Endodermal cell (in vitro differentiated cells): ENCODE measurements at regions not wholly inside any gene's neighbourhood (a gene's known extent, or its start where the extent isn't known, plus 50 kb on each side); places are given as distances from the start of the nearest gene placed in this dataset.

Source experiments
- DNase-seq: peaks from one replicate; pipeline ENCODE4 v3.0.0-alpha.2; 2017
- H3K27ac ChIP-seq: 2 replicates; pipeline ENCODE4 v1.5.1; 2013; ENCODE audit warnings: mild to moderate bottlenecking, low read depth, low read length, moderate library complexity
- H3K27me3 ChIP-seq: 2 replicates; pipeline ENCODE4 v1.6.1; 2013; ENCODE audit warnings: mild to moderate bottlenecking, low read length, moderate library complexity; ENCODE audit not compliant: insufficient read depth, control insufficient read depth, poor library complexity, severe bottlenecking
- H3K36me3 ChIP-seq: 2 replicates; pipeline ENCODE4 v1.7.0; 2013; ENCODE audit warnings: mild to moderate bottlenecking, low read length, moderate library complexity; ENCODE audit not compliant: control insufficient read depth, insufficient read depth
- H3K4me1 ChIP-seq: one replicate; pipeline ENCODE4 v1.7.0; 2013; ENCODE audit warnings: low read length; ENCODE audit not compliant: control insufficient read depth, insufficient read depth
- H3K4me3 ChIP-seq: 2 replicates; pipeline ENCODE4 v1.5.1; 2013; ENCODE audit warnings: mild to moderate bottlenecking, low read length, moderate library complexity
- H3K9ac ChIP-seq: 2 replicates; pipeline ENCODE4 v1.6.1; 2013; ENCODE audit warnings: mild to moderate bottlenecking, low read length, moderate library complexity; ENCODE audit not compliant: poor library complexity, severe bottlenecking; ENCODE audit errors: extremely low read depth
- H3K9me3 ChIP-seq: 2 replicates; pipeline ENCODE4 v1.6.1; 2013; ENCODE audit warnings: mild to moderate bottlenecking, low read length, moderate library complexity; ENCODE audit not compliant: control insufficient read depth
- H3K27ac Mint-ChIP-seq: 2 replicates; pipeline ENCODE4 v1.8.0; 2020; ENCODE audit warnings: mixed read lengths
- H3K27me3 Mint-ChIP-seq: 2 replicates; pipeline ENCODE4 v1.8.0; 2021; ENCODE audit warnings: mild to moderate bottlenecking, mixed read lengths; ENCODE audit not compliant: insufficient read depth
- H3K36me3 Mint-ChIP-seq: 2 replicates; pipeline ENCODE4 v1.8.0; 2020; ENCODE audit warnings: low read depth, mixed read lengths
- H3K4me1 Mint-ChIP-seq: 2 replicates; pipeline ENCODE4 v1.8.0; 2020; ENCODE audit warnings: mixed read lengths
- H3K4me3 Mint-ChIP-seq: 2 replicates; pipeline ENCODE4 v1.8.0; 2020; ENCODE audit warnings: mild to moderate bottlenecking, moderate library complexity, mixed read lengths
- H3K9me3 Mint-ChIP-seq: 2 replicates; pipeline ENCODE4 v1.8.0; 2020; ENCODE audit warnings: mild to moderate bottlenecking, mixed read lengths
- WGBS, 2 experiments: methylation state at CpG; one replicate each; pipeline versions ENCODE4 v1.1.5 to v1.1.7; 2013; ENCODE audit warnings: missing lambda C conversion rate in 2 of 2, mixed read lengths in 1 of 2; ENCODE audit not compliant: insufficient coverage in 1 of 2, insufficient read length in 1 of 2; 5-methylcytosine and 5-hydroxymethylcytosine counted together
- TF ChIP-seq, protein P1 (sequence below): fragments of 200-600 bp; sonication (generic); conservative IDR thresholded peaks from 2 replicates; pipeline ENCODE4 v1.5.0; 2021; ENCODE audit warnings: antibody characterized with exemption, mild to moderate bottlenecking

DNA sequence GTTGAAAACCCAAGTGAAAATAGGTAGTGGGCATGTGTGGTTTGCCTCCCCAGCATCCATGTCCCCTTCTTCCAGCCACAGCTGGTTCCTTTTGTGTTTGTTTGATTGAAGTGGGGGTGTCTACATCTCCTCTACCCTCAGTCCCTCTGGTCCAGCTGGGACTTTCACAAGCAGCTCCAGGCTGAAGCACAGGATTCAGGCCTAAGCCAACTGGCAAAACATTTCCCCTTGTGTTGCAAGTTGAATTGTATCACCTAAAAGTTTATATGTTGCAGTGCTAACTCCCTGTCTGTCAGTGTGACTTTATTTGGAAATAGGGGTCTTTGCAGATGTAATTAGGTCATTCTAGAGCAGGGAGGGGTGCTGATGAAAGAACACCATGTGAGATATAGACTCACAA is 205.9 kb upstream of the ASIC2 start:
- Histone ChIP-seq H3K36me3 (no peaks in the 10 kb centered on the region), H3K9ac (no peak overlapping the region), H3K27me3 (no peaks in the 10 kb centered on the region), H3K9me3 (no peaks in the 10 kb centered on the region), H3K4me1 (no peaks in the 10 kb centered on the region), H3K27ac (no peak overlapping the region), H3K4me3 (no peak overlapping the region)
- Mint-ChIP-seq H3K9me3 (no peaks in the 10 kb centered on the region), H3K4me3 (no peak overlapping the region), H3K36me3 (no peaks in the 10 kb centered on the region), H3K27me3 (peaks cover 3% of the 10 kb centered on the region), H3K4me1 (no peaks in the 10 kb centered on the region), H3K27ac (no peak overlapping the region)
- TF ChIP-seq, protein P1, sequence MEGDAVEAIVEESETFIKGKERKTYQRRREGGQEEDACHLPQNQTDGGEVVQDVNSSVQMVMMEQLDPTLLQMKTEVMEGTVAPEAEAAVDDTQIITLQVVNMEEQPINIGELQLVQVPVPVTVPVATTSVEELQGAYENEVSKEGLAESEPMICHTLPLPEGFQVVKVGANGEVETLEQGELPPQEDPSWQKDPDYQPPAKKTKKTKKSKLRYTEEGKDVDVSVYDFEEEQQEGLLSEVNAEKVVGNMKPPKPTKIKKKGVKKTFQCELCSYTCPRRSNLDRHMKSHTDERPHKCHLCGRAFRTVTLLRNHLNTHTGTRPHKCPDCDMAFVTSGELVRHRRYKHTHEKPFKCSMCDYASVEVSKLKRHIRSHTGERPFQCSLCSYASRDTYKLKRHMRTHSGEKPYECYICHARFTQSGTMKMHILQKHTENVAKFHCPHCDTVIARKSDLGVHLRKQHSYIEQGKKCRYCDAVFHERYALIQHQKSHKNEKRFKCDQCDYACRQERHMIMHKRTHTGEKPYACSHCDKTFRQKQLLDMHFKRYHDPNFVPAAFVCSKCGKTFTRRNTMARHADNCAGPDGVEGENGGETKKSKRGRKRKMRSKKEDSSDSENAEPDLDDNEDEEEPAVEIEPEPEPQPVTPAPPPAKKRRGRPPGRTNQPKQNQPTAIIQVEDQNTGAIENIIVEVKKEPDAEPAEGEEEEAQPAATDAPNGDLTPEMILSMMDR = no peak
- no peak for DNase-seq

DNA sequence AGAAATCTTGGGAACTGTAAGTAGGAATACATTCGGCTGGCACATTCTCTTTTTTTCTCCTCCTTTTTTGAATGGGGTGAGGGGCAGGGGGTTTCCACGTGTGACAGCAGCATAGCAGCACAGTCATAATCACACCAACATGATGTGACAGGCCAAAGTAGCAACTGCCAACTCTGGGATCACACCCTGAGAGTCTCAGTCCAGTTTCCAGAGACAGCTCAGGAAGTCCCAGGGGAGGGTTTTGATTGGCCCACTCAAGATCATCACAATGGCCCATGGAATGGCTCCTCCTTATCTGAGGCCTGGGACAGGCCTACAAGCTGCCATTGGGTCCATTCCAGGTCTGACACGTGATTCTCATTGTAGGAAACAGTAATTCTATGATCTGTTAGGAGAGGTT is 207.1 kb upstream of the ASIC2 start:
- H3K27ac Mint-ChIP-seq = no peak overlapping the region
- H3K4me3 ChIP-seq = no peak overlapping the region
- no peaks in the 10 kb centered on the region for H3K4me1 ChIP-seq
- no peak overlapping the region for H3K4me3 Mint-ChIP-seq
- H3K36me3 Mint-ChIP-seq = no peaks in the 10 kb centered on the region
- TF ChIP-seq, protein P1 = no peak
- no peak overlapping the region for H3K9ac ChIP-seq
- no peaks in the 10 kb centered on the region for H3K4me1 Mint-ChIP-seq
- no peaks in the 10 kb centered on the region for H3K9me3 Mint-ChIP-seq
- 93 to 100% methylated on average over 1 to 3 of the region's 3 CpGs for WGBS, 2 experiments
- H3K27me3 Mint-ChIP-seq = peaks cover 7% of the 10 kb centered on the region
- DNase-seq = no peak
- H3K27me3 ChIP-seq = no peaks in the 10 kb centered on the region
- H3K9me3 ChIP-seq = no peaks in the 10 kb centered on the region
- no peaks in the 10 kb centered on the region for H3K36me3 ChIP-seq
- no peak overlapping the region for H3K27ac ChIP-seq

DNA sequence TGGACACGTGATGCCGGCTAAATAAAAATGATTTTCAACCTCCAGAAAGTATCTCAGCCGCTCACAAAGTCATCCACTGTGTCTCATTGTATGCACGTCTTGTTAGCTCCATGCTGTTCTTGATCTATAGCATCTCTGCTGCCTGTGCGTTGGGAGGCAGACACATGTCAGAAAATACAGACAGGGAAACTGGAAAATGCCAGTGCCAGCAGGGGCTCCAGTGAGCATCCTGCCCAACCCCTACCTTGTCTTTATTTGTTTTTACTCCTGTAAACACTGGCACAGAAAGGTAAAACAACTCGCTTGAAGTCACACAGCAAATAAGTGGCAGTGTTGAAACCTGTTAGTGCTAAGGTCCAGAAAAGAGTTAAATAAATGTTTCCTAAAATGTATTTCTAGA is 208.1 kb upstream of the ASIC2 start:
- Mint-ChIP-seq H3K4me1 (no peaks in the 10 kb centered on the region), H3K9me3 (no peaks in the 10 kb centered on the region), H3K4me3 (no peak overlapping the region), H3K36me3 (no peaks in the 10 kb centered on the region), H3K27me3 (peaks cover 9% of the 10 kb centered on the region), H3K27ac (no peak overlapping the region)
- Histone ChIP-seq H3K4me1 (no peaks in the 10 kb centered on the region), H3K9ac (no peak overlapping the region), H3K27me3 (no peaks in the 10 kb centered on the region), H3K9me3 (no peaks in the 10 kb centered on the region), H3K36me3 (no peaks in the 10 kb centered on the region), H3K27ac (no peak overlapping the region), H3K4me3 (no peak overlapping the region)
- 75 to 88% methylated on average over 3 to 6 of the region's 6 CpGs for WGBS, 2 experiments
- DNase-seq = peak; percentile 52
- TF ChIP-seq, protein P1 = peak; percentile 44
